ENCODE measurements at regions not wholly inside any gene's neighbourhood (a gene's known extent, or its start where the extent isn't known, plus 50 kb on each side); places are given as distances from the start of the nearest gene placed in this dataset.
"Not testable (repeated sequence)": the region's sequence is repeated elsewhere in the genome, so short reads cannot be mapped to it uniquely, and the experiment has no call there.

DNA sequence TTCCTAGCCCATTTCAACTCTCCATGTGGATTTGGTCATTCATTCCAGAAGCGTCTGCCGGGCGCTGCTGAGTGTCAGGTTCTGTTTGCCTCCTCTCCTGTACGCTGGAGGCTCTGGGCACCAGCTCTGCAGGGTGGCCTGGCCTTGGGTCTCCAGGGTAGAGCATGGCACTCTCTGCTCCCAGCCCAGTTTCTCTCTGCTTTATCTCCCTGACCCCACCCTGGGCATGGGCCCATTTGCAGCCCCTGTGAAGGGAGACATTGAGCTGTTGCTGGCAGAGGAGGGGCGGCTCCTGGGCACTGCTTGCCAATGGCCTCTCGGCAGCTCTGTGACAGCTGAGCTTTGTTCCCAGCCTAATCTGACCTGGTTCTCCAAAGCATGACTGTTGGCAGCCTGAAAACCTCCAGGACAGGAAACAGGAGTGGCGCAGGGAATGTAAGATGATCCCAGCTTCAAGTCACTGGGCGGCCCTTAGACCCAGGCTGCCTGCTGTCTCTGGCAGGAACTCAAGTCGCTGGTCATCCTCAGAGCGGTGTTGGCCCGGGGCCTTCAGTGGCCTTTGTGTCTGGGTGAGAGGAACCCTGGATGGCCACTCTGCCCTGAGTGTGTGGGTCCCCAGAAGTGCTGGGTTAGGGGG, 146.8 kb downstream of the SEC14L1 start:
- no peak for DNase-seq
- in situ Hi-C loops (cut with MboI; ENCODE audit: low pct_unique_long_range_greater_than_20kb, low sequenced_read_pairs), result no loop called here

DNA sequence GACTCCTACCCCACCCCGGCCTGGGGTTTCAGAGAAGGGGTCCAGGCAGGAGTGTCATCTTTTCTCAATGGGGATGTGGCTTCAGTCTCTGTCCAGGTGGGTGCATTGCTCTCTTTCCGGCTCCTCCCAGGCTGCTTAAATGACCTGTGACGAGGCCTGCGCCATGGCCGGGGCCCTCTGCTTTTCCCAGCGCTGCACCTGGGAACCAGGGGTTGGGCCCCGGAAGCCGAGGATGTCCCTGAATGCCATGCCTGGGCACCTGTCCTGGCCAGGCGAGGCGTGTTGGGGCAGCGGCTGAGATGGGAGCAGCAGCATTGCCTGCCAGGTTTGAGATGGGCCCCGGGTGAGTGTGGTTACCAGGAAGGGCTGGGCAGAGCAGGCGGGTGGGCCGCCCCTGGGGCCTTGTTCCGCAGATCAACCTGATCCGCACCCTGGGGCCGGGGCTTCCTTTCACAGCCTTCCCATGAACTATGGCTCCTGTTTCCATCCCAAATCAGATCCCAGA, 147.4 kb downstream of the SEC14L1 start:
- DNase-seq, result no peak
- in situ Hi-C loops (cut with MboI; ENCODE audit: low pct_unique_long_range_greater_than_20kb, low sequenced_read_pairs), result no loop called here

DNA sequence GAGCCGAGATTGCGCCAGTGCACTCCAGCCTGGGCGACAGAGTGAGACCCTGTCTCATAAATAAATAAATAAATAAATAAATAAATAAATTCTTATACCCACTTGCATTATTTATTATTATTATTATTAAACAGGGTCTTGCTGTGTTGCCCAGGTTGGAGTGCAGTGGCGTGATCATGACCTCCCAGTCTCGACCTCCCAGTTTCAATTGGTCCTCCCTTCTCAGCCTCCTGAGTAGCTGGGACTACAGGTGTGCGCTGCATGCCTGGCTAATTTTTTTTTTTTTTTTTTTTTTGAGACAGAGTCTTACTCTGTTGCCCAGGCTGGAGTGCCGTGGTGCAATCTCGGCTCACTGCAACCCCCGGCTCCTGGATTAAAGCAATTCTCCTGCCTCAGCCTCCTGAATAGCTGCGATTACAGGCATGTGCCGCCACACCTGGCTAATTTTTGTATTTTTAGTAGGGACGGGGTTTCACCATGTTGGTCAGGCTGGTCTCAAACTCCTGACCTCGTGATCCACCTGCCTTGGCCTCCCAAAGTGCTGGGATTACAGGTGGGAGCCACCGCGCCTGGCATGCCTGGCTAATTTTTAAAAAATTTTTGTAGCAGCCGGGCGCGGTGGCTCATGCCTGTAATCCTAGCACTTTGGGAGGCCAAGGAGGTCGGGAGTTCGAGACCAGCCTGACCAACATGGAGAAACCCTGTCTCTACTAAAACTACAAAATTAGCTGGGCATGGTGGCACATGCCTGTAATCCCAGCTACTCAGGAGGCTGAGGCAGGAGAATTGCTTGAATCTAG, 150.2 kb downstream of the SEC14L1 start:
- in situ Hi-C loops (cut with MboI; ENCODE audit: low pct_unique_long_range_greater_than_20kb, low sequenced_read_pairs); DNase-seq: not testable (repeated sequence)

DNA sequence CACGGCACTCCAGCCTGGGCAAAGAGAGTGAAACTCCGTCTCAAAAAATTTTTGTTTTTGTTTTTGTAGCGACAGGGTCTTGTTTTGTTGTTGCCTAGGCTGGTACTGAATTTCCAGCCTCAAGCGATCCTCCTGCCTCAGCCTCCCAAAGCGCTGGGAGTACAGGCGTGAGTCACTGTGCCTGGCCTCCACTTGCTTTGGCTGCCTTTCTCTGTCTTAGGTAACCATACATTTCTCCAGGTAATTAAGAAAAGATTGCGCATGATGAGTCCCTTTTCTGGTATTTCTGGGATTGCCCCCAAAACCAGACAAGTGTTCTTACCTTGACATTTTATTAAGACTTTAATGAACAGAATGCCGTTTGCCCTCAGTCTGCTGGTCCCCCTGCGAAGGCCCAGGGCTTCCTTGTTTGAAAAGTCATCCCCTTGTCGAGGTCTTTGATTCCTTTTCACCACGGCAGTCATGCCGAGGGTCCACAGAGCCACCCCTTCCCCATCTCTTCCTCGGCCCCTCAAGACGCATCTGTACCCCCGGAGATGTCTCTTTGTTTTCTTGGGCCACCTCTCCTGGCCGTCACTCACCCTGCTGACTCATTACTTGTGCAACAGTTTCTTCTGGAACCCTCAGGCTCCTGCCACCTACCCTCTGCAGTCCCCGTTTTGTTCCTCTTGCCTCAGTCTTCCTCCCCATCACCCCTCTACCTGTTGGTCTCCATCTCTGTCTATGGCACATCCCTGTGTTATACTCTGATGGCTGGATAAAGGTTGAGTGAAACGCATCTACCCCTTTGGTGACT, 151.0 kb downstream of the SEC14L1 start:
- DNase-seq, result no peak
- in situ Hi-C loops (cut with MboI; ENCODE audit: low pct_unique_long_range_greater_than_20kb, low sequenced_read_pairs), result no loop called here

DNA sequence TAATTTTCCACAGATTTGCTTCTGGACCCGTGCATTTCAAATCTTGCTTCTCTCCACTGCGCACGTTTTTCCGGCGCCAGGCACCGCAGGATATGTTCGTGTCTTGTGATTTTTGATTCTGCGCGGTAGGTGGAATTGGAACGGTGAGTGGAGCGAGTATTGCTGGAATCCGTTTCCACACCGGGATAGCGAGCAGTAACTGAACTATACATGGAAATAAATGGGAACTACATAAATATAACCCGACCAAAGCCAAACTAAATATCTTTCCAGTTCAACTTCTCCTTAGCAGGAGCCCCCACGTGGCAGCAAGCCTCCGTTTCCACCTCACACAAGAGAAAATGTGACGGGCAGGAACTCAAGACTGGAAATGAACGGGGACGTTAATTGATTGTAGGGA, 154.0 kb downstream of the SEC14L1 start:
- DNase-seq, result no peak
- in situ Hi-C loops (cut with MboI; ENCODE audit: low pct_unique_long_range_greater_than_20kb, low sequenced_read_pairs), result no loop called here

DNA sequence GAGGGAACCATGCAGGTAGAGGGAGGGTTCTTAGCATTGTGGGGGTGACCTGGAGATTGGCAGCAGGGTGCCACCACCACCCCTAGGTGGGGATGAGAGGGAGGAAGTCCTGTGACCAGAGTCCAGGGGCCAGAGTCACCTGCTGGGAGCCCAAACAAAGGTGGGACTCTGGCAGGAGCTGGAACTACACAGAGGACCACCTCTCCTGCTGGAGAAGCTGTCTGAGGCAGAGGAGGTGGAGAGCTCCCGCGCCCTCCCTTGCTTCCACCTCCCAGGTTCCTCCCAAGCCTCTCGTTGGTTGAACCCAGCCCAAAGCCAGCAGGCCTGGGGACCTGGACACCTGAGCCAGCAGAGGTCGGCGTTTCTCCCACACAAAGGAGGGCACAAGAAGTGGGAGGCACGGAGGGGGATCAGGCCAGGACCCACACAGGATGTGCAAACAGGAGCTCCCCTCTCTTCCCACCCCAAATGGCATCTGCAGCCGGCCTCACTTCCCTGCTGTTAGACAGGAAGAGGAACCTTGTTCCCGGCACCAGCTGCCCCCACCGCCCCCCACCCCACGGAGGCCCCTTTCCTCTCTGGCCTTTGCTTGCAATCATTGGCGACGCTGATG, 154.6 kb downstream of the SEC14L1 start:
- DNase-seq, result no peak
- in situ Hi-C loops (cut with MboI; ENCODE audit: low pct_unique_long_range_greater_than_20kb, low sequenced_read_pairs), result no loop called here

DNA sequence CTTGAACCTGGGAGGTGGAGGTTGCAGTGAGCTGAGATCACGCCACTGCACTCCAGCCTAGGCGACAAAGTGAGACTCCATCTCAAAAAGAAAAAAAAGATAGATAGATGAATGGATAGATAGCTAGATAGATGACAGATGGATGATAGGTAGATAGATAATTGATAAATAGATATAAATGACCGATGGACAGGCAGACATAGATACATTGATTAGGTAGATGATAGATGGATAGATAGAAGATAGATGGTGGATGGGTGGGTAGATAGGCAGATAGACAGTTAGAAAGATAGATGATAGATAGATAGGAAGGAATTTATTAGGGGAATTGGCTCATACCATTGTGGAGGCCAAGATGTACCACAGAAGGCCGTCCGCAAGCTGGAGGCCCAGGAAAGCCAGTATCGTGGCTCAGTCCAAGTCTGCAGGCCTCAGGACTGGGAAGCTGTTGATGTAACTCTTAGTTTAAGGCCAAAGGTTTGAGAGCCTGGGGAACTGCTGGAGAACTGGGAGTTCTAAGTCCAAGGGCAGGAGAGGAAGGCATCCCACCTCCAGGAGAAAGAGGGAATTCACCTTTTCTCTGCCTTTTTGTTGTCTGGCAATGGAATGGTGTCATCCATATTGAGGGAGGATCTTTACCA, 156.1 kb downstream of the SEC14L1 start:
- no peak for DNase-seq
- in situ Hi-C loops (cut with MboI; ENCODE audit: low pct_unique_long_range_greater_than_20kb, low sequenced_read_pairs), result no loop called here

DNA sequence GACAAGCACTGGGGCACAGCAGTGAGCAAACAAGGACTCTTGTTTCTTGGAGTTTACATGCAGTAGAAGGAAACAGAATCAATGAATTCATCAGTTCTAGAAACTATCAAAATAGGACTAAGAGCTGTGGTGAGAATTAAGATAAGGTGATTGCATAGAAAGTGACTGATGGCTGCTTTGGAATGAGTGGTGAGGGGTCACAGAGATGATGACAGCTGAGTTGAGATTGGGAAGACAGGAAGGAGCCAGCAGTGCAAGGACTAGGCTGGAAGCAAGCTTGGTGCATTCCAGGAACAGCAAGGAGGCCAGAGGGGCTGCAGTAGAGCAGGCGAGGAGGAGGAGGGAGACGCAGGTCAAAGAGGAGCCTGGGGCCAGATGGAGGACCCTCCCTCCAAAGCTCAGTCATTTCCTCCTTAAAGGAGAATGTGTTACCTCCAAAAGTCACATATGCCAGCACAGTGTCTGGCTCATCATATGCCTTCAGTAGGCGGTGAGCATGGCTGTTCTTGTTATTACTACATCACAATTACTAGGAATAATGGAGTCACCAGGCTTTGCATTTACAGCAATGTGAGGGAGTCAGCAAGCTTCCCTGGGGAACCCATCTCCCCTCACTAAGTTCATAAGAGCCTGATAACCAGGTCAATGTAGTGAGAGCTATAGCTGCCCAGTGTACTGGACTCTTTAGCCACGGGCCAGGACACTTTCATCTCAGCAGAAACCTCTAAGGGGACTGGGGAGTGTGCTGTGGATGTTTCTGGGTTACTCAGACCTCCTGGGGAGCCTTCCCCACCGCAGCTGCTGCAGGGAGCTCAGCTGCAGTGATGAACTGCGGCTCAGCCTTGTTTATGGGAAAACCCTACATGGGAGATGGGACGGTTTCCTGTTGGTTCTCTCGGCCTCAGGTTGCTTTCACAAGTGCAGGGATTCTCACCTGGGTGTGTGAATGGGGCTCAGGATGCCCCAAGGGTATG, 157.2 kb downstream of the SEC14L1 start:
- in situ Hi-C loops (cut with MboI; ENCODE audit: low pct_unique_long_range_greater_than_20kb, low sequenced_read_pairs), result no loop called here
- DNase-seq, result no peak

DNA sequence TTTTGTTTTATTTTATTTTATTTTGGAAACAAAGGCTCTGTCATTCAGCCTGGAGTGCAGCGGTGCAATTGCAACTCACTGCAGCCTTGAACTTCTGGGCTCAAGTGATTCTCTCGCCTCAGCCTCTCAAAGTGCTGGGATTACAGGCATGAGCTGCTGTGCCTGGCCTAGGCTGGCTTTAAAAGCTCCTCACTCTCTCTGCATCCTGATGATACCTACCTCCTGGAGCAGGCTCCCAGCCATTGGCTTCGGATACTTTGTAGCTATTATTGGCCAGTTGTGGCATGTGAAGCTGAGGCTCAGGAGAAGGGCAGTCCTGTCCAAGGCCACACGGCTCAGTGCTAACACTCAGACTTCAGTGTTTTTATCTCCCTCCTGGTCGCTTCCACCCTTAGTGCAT, 158.0 kb downstream of the SEC14L1 start:
- no peak for DNase-seq
- in situ Hi-C loops (cut with MboI; ENCODE audit: low pct_unique_long_range_greater_than_20kb, low sequenced_read_pairs), result no loop called here

DNA sequence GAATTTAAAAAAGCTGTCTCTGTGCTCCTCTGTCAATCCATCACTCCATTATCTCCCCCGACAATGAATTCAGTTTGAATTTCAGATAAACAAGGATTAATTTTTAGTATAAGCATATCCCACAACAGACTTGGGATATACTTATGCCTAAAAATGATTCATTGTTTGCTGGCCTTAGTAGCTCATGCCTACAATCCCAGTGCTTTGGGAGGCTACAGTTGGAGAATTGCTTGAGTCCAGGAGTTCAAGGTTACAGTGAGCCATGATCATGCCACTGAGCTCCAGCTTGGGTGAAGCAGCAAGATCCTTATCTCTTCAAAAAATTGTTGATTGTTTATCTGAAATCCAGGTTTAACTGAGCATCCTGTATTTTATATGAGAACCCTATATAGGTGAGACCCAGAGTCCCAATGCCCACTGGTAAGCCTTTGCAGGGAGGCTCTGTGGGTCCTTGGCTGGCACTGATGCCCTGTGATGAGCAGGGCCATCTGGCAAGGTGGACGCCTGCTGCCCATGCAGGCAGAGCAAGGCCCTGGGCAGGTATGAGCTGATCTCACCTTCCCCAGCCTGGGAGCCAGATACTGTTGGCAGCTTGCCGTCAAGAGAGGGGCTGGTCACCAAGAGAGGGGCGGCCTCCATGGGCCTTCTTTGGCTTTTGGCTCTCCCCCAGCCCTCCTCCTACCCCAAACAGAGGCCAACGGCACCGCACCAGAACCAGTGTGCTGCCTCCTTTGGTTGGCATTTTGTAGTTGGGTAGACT, 158.7 kb downstream of the SEC14L1 start:
- in situ Hi-C loops (cut with MboI; ENCODE audit: low pct_unique_long_range_greater_than_20kb, low sequenced_read_pairs), result no loop called here
- no peak for DNase-seq

DNA sequence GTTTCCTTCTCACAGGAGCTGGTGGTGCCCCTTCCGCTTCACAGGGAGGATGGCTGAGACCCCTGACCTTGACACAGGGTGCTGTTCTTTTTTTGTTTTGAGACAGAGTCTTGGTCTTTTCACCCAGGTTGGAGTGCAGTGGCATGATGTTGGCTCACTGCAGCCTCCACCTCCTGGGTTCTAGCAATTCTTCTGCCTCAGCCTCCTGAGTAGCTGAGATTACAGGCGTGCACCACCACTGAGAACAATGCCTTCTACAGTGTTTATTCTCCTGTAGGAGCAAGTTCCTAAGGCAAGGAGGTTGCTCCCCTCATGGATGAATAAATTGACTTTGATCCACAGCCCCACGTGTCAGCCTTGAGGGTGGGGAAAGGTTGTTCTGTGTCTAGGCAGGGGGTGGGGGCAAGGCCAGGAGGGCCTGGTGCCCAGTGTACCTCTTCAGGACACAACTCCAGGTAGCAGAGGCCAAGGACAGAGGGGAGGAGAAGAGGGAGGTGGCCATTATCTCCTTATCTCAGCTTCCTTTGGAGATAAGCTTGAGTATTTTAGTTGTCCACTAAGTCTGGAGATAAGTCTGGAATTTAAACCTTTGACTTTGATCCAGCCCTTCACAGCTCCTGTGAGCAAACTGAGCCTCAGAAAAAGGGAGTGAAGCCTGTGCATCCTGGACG, 159.4 kb downstream of the SEC14L1 start:
- no peak for DNase-seq
- in situ Hi-C loops (cut with MboI; ENCODE audit: low pct_unique_long_range_greater_than_20kb, low sequenced_read_pairs), result no loop called here

DNA sequence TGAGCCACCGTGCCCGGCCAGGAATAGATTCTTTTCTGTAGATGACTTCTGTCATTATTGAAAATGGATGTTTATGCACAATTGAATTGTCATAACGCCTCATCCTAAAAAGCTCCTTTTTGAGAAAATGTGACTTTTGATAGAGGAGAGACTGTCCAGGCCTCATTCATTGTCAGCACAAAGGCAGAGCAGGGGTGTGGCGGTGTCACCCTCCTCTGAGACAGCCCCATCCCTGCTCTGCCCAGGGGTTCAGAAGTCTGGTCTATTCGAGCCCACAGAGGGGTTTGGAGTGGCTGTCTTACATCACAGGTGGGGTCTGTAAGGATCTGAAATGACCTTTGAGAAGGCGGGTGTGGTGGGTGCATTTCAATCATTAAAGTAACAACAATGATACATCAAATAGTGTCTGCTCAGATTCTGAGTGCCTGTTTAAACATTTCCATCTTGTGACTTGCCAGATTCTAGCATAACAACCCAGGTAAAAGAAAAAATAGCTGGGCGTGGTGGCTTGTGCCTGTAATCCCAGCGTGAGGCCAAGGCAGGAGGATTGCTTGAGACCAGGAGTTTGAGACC, 161.0 kb downstream of the SEC14L1 start:
- in situ Hi-C loops (cut with MboI; ENCODE audit: low pct_unique_long_range_greater_than_20kb, low sequenced_read_pairs), result no loop called here

DNA sequence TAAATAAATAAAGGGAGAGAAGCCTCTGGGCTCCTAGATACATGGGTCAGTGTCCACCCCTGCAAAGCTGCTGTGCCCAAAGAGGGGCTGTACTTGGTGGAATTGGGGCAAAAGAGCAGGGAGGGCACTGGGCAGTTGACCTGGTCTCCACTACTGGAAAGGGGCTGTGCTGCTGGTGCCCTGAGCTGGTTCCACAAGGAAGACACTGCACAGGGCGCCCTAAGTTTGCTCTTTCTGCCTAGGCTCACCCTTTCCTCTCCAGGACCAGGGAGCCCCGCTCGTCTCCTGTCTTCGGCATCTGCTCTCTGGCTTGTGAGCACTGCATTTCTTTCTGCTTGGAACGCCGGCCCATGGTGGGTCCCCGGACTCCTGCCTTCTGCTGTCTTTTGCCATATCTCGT, 161.9 kb downstream of the SEC14L1 start:
- in situ Hi-C loops (cut with MboI; ENCODE audit: low pct_unique_long_range_greater_than_20kb, low sequenced_read_pairs), result no loop called here
- DNase-seq, result no peak

More for the DNA sequence above, 161.0 kb downstream of the SEC14L1 start:
- no peak for DNase-seq

DNA sequence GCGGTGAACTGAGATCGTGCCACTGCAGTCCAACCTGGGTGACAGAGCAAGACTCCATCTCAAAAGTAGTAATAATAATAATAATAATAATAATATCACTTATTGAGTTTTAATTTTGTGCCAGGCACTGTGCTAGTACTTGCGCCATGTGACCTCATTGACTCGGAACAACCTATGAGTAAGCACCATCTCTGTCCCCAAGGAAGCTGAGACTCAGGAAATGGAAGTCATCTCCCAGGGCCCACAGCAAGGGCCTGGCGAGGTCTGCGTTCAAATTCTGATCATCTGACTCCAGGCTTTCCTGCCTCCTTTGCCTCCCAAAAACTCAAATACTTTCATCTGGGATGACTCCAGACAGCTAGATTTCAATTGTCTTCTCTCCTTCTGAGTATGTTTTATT, 162.9 kb downstream of the SEC14L1 start:
- no peak for DNase-seq
- in situ Hi-C loops (cut with MboI; ENCODE audit: low pct_unique_long_range_greater_than_20kb, low sequenced_read_pairs), result no loop called here

DNA sequence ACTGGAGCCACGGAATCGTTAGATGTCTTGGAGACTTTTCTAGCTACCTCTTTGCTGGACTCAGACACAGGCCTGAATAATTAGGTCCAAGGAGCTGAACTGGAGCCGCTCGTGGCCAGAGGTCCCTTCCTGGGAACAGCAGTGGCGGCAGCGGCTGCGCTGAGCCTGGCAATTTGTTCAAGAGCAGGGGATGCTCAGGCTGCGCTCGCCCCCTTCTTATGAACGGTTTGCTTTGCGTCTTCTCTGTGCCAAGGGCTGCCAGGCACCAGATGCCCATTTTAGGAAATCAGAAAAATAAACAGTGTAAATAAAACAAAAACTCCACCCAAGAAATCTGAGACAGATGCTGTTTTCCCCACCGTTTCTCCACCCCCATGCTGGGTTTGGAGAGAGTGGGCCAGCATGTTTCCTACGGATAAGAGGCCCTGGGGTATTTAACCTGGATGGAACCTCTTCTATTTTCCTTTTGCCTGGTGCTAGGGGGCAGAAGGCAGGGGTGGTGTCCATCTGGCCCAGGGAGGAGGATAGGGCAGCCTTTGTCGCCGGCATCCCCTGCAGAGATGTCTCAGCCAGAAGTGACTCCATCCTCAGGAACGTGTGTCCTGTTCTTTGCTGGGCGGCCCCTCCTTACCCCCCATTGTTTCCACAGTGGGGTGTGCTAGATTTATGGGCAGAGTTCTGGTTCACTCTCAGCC, 163.4 kb downstream of the SEC14L1 start:
- DNase-seq, result no peak
- in situ Hi-C loops (cut with MboI; ENCODE audit: low pct_unique_long_range_greater_than_20kb, low sequenced_read_pairs), result no loop called here
